B cell (primary cell): ENCODE measurements at regions not wholly inside any gene's neighbourhood (a gene's known extent, or its start where the extent isn't known, plus 50 kb on each side); places are given as distances from the start of the nearest gene placed in this dataset.

Experiments
- ATAC-seq: fragments of 200-7000 bp; cut with Tn5 transposase; one replicate; pipeline ENCODE4 v1.10.0; 2021; ENCODE audit warnings: low read depth, mild to moderate bottlenecking, moderate number of reproducible peaks, moderate library complexity
- CTCF ChIA-PET: fragments of 350-600 bp; sonication (Branson Sonifier 250); formaldehyde crosslinking; loops from one replicate; lab custom pipeline; 2021; ENCODE audit warnings: antibody characterized with exemption, inconsistent platforms; lab: Charles Lee
- POLR2A ChIA-PET: fragments of 350-600 bp; sonication (Branson Sonifier 250); formaldehyde crosslinking; loops from one replicate; lab custom pipeline; 2021; ENCODE audit warnings: antibody characterized with exemption; lab: Charles Lee
- DNase-seq: peaks from one replicate; pipeline ENCODE4 v3.0.0; 2013
- H2AFZ ChIP-seq: 2 replicates; pipeline ENCODE4 v1.6.1; 2012; ENCODE audit warnings: mild to moderate bottlenecking, low read depth, low read length; ENCODE audit not compliant: insufficient read depth, poor library complexity, severe bottlenecking
- H3K27ac ChIP-seq, 2 donors: 1 replicate in 1 of 2; 2 replicates in 1 of 2; pipeline ENCODE4 v1.5.1; 2012 to 2013; ENCODE audit warnings: low read length in 2 of 2, mild to moderate bottlenecking in 2 of 2, moderate library complexity in 1 of 2
- H3K27me3 ChIP-seq, 4 experiments: fragments of 200-600 bp in 1 of 4; sonication (generic) in 1 of 4; replicated peaks in 1 of 4; 1 replicate in 2 of 4; 2 replicates in 2 of 4; pipeline versions ENCODE4 v1.6.1 to v1.7.0; 2013 to 2016; ENCODE audit warnings: low read length in 3 of 4, mild to moderate bottlenecking in 2 of 4, mixed read lengths in 1 of 4, moderate library complexity in 1 of 4; ENCODE audit not compliant: insufficient read depth in 4 of 4, control insufficient read depth in 3 of 4; ENCODE audit errors: control extremely low read depth in 1 of 4
- H3K36me3 ChIP-seq, 2 experiments: replicated peaks in 1 of 2; 1 replicate in 1 of 2; 2 replicates in 1 of 2; pipeline versions ENCODE4 v1.6.1 to v1.7.1; 2013; ENCODE audit warnings: low read length in 1 of 2; ENCODE audit not compliant: insufficient read depth in 2 of 2, control insufficient read depth in 1 of 2; ENCODE audit errors: control extremely low read depth in 1 of 2, extremely low read depth in 1 of 2
- H3K4me1 ChIP-seq, 2 donors: fragments of 200-600 bp in 1 of 2; sonication (generic) in 1 of 2; 1 replicate in 1 of 2; 2 replicates in 1 of 2; pipeline versions ENCODE4 v1.5.1 to v1.6.1; 2013 to 2017; ENCODE audit warnings: low read length in 2 of 2; ENCODE audit not compliant: control insufficient read depth in 2 of 2, insufficient read depth in 2 of 2
- H3K4me2 ChIP-seq: replicated peaks from 2 replicates; pipeline ENCODE3; 2012; ENCODE audit warnings: mild to moderate bottlenecking, low read depth, low read length; ENCODE audit not compliant: poor library complexity, severe bottlenecking
- H3K4me3 ChIP-seq, 5 experiments: fragments of 200-600 bp in 1 of 5; sonication (generic) in 1 of 5; 1 replicate in 3 of 5; 2 replicates in 2 of 5; pipeline versions ENCODE4 v1.5.1 to v1.7.0; 2011 to 2016; ENCODE audit warnings: low read length in 4 of 5, mild to moderate bottlenecking in 4 of 5, low read depth in 2 of 5, control low read depth in 1 of 5, moderate library complexity in 1 of 5; ENCODE audit not compliant: insufficient read depth in 1 of 5; ENCODE audit errors: control extremely low read depth in 1 of 5, extremely low read depth in 1 of 5
- H3K79me2 ChIP-seq: fragments of 200-600 bp; sonication (generic); one replicate; pipeline ENCODE4 v1.6.0; 2016; ENCODE audit warnings: low read length; ENCODE audit not compliant: control insufficient read depth, insufficient read depth
- H3K9ac ChIP-seq: fragments of 200-600 bp; sonication (generic); 2 replicates; pipeline ENCODE4 v1.6.1; 2017; ENCODE audit warnings: mild to moderate bottlenecking, low read length, moderate library complexity
- H3K9me3 ChIP-seq, 3 donors: one replicate each; pipeline versions ENCODE4 v1.6.1 to v1.7.1; 2013; ENCODE audit warnings: low read length in 2 of 3; ENCODE audit not compliant: control insufficient read depth in 2 of 3, insufficient read depth in 1 of 3; ENCODE audit errors: control extremely low read depth in 1 of 3
- H4K20me1 ChIP-seq: 2 replicates; pipeline ENCODE4 v1.6.0; 2012; ENCODE audit warnings: mild to moderate bottlenecking, low read length; ENCODE audit not compliant: insufficient read depth, control insufficient read depth, poor library complexity, severe bottlenecking
- H3K27ac Mint-ChIP-seq: one replicate; pipeline ENCODE4 v1.8.0; 2021; ENCODE audit warnings: mixed read lengths
- H3K27me3 Mint-ChIP-seq: one replicate; pipeline ENCODE4 v1.8.0; 2021; ENCODE audit warnings: mixed read lengths
- H3K4me1 Mint-ChIP-seq: one replicate; pipeline ENCODE4 v1.8.0; 2021; ENCODE audit warnings: mixed read lengths
- H3K4me3 Mint-ChIP-seq: one replicate; pipeline ENCODE4 v1.8.0; 2021; ENCODE audit warnings: mixed read lengths
- H3K9me3 Mint-ChIP-seq: one replicate; pipeline ENCODE4 v1.8.0; 2022; ENCODE audit warnings: mixed read lengths; ENCODE audit not compliant: insufficient read depth
- EZH2 ChIP-seq: IDR thresholded peaks from 2 replicates; pipeline ENCODE4 v1.6.1; 2012; ENCODE audit warnings: borderline replicate concordance, low read depth, mild to moderate bottlenecking, moderate library complexity, low read length; ENCODE audit not compliant: insufficient read depth, poor library complexity, severe bottlenecking
- WGBS: methylation state at CpG from one replicate; pipeline ENCODE4 v1.1.5; 2013; ENCODE audit warnings: missing lambda C conversion rate; ENCODE audit not compliant: insufficient coverage; 5-methylcytosine and 5-hydroxymethylcytosine counted together
- intact Hi-C: fragments of 100-400 bp; cut with micrococcal nuclease; formaldehyde crosslinking; loops from one replicate; pipeline ENCODE4 v1.10.0; 2022
- TF ChIP-seq, protein P1 (sequence below): fragments of 200-600 bp; IDR thresholded peaks from one replicate; pipeline ENCODE4 v1.8.0; 2022; ENCODE audit warnings: antibody characterized with exemption, mild to moderate bottlenecking

DNA sequence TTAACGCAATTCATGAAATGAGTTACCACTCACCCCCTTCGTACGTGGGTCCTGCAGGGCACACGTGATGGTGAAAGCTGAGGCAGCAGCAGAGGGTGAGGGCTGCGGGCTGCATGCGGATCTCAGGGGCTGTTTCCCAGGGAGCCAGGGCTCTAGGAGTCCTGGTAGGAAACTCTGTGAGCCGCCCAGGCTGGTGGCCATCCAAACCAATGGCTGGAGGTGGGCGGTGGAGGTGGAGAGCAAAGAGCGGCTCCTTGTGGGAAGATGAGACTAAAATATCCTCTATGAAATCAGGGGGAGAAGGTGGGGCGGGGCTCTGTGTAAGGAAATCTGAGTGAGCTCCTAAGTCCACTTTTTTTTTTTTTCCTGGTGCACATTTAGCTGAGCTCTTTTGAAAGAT is 120.1 kb upstream of the SLC1A4 start:
- intact Hi-C loops: no loop called here

DNA sequence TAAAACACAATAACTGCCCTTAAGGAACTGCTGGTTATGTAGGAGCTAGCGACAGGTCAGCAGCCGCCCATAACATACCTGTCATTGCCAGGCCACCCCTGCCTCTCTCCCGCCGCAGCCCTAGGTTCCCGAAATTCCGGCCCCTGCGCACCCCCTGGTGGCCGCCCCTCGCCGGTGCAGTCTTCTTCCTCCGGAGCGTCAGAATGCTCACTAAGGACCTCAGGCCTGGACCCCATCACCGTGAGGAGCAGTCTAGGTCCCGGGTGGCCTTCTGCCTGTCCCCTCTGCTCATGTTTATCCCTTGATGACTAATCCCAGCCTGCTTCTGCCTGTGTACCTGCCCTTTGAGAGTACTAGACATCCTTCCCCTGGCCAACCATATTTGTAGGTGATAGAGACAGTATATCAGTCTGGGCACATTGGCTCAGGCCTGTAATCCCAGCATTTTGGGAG is 115.7 kb upstream of the SLC1A4 start:
- Histone ChIP-seq H3K4me2 (peak overlapping the region; percentile 68), H4K20me1 (no peaks in the 10 kb centered on the region), H3K4me3 (peak overlapping the region in 3 of 5 experiments; percentile 11 to 35 (median 29)), H3K9ac (peak overlapping the region; percentile 40), H3K27me3 (no peaks in the 10 kb centered on the region), H2AFZ (peak overlapping the region; percentile 74), H3K4me1 (peaks cover 7 to 9% of the 10 kb centered on the region in 2 donors), H3K9me3 (no peaks in the 10 kb centered on the region), H3K27ac (no peak overlapping the region), H3K36me3 (no peaks in the 10 kb centered on the region), H3K79me2 (no peaks in the 10 kb centered on the region)
- DNase-seq (peak; percentile 87), ATAC-seq (peak; percentile 99)
- CTCF ChIA-PET: interaction anchor here (0.5 to 3.2 kb wide), 31 partner anchors 10 to 546 kb away, joined by 3 to 31 read pairs (median 4); partner anchors contain the start of genes AFTPH and SERTAD2
- Mint-ChIP-seq H3K4me1 (peaks cover 7% of the 10 kb centered on the region), H3K4me3 (peak overlapping the region; percentile 67), H3K27me3 (no peaks in the 10 kb centered on the region), H3K9me3 (no peaks in the 10 kb centered on the region), H3K27ac (no peak overlapping the region)
- WGBS: 0% methylated on average over 13 of the region's 14 CpGs
- POLR2A ChIA-PET: no interaction called here
- intact Hi-C loops: loop anchor here (1.0 to 5.0 kb wide), 5 partner anchors 159 to 824 kb away; no protein-coding TSS in a partner anchor
- TF ChIP-seq, protein P1, sequence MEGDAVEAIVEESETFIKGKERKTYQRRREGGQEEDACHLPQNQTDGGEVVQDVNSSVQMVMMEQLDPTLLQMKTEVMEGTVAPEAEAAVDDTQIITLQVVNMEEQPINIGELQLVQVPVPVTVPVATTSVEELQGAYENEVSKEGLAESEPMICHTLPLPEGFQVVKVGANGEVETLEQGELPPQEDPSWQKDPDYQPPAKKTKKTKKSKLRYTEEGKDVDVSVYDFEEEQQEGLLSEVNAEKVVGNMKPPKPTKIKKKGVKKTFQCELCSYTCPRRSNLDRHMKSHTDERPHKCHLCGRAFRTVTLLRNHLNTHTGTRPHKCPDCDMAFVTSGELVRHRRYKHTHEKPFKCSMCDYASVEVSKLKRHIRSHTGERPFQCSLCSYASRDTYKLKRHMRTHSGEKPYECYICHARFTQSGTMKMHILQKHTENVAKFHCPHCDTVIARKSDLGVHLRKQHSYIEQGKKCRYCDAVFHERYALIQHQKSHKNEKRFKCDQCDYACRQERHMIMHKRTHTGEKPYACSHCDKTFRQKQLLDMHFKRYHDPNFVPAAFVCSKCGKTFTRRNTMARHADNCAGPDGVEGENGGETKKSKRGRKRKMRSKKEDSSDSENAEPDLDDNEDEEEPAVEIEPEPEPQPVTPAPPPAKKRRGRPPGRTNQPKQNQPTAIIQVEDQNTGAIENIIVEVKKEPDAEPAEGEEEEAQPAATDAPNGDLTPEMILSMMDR: peak; percentile 93
- TF ChIP-seq EZH2: no peak

More for the DNA sequence above, 120.1 kb upstream of the SLC1A4 start:
- no peaks in the 10 kb centered on the region for H3K36me3 ChIP-seq
- H3K4me3 Mint-ChIP-seq: no peak overlapping the region
- 97% methylated on average over 7 of the region's 10 CpGs for WGBS
- no peak overlapping the region for H3K27ac ChIP-seq
- H3K4me2 ChIP-seq: no peak overlapping the region
- H4K20me1 ChIP-seq: no peaks in the 10 kb centered on the region
- ATAC-seq: no peak
- H3K9me3 ChIP-seq: no peaks in the 10 kb centered on the region
- H3K9me3 Mint-ChIP-seq: no peaks in the 10 kb centered on the region
- no peak overlapping the region for H2AFZ ChIP-seq
- TF ChIP-seq EZH2: no peak
- TF ChIP-seq, protein P1: no peak
- H3K27me3 ChIP-seq: no peaks in the 10 kb centered on the region
- H3K4me1 Mint-ChIP-seq: peaks cover 8% of the 10 kb centered on the region
- no peaks in the 10 kb centered on the region for H3K79me2 ChIP-seq
- peaks cover 17 to 30% of the 10 kb centered on the region in 2 donors for H3K4me1 ChIP-seq
- H3K27me3 Mint-ChIP-seq: no peaks in the 10 kb centered on the region
- H3K9ac ChIP-seq: no peak overlapping the region
- DNase-seq: no peak
- ChIA-PET CTCF (interaction anchor here (0.7 to 3.4 kb wide), 8 partner anchors 9 to 540 kb away, joined by 3 to 41 read pairs (median 4); partner anchors contain the start of gene AFTPH), POLR2A (interaction anchor here (0.6 kb wide), 1 partner anchor 218 kb away, joined by 4 read pairs; no protein-coding TSS in a partner anchor)
- peak overlapping the region; percentile 41 for H3K27ac Mint-ChIP-seq
- H3K4me3 ChIP-seq: no peak overlapping the region
